HG02943 (cell line): ENCODE measurements at regions not wholly inside any gene's neighbourhood (a gene's known extent, or its start where the extent isn't known, plus 50 kb on each side); places are given as distances from the start of the nearest gene placed in this dataset.
A peak's percentile ranks its signal among the peaks of the same experiment; 100 is the strongest.

Experiments used
- ATAC-seq: cut with Tn5 transposase; IDR thresholded peaks from one replicate; pipeline ENCODE4 v1.9.1; 2021; ENCODE audit warnings: mild to moderate bottlenecking, low read depth, moderate library complexity; ENCODE audit not compliant: unreplicated experiment

GRCh38 chr9:107193251-107193650, 89.8 kb upstream of the RAD23B start:
- ATAC-seq = no peak

DNA sequence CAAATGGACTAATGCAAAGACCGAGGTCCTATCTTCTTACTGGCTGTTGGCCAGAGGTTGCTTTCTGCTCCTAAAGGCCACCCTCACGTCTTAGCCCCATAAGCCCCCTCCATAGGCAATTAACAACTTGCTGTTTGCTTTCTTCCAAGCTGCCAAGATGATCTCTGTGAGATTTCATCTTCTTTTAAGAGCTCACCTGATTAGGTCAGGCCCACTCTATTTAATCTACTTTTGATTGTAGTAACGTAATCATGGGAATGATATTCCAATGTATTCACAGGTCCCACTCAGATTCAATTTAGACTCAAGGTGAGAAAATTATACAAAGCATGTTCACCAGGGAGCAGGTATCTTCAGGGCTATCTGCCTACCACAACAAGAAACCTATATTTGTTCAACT, 84.4 kb upstream of the RAD23B start:
- ATAC-seq = no peak

- no peak for ATAC-seq
Observed at GRCh38 chr9:107208121-107208520, 75.0 kb upstream of the RAD23B start.

DNA sequence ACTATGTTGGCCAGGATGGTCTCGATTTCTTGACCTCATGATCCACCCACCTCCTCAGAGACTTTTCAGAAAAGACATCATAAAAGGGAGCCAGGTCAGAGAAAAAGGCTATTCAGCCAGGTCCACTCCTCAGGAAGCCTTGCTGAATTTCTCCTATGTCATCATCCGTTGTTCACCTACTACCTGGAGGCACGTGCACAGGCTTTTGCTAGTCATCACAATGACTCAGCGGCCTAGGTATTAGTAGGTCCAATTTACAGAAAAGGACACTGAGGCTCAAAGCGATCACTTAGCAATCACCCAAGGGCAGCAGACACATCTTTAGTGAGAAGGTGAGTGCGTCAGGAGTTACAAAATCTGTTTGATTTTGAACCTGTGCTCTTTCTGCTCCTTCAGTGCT, 72.3 kb upstream of the RAD23B start:
- no peak for ATAC-seq

GRCh38 chr9:107211284-107211923, 71.7 kb upstream of the RAD23B start:
- ATAC-seq = no peak

- ATAC-seq = no peak
Observed at GRCh38 chr9:107212613-107213012, 70.5 kb upstream of the RAD23B start.

DNA sequence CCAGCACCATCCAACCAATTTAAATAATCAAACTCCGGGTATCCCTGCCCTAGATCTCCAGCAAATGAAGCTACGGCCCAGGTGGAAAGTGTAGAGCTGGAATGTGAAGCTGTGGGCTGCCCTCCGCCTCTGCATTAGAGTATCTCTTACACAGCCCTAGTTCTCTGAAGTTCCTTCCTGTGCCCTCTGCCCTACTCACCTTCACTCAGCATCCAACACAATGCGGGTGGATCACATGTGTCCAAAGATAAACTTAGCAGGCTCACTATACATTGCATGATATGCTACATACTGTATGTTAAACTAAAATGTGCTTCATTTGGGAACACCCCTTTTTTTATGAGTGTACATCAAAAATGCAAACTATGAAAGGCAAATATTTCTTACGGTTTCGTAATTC, 70.0 kb upstream of the RAD23B start:
- no peak for ATAC-seq

DNA sequence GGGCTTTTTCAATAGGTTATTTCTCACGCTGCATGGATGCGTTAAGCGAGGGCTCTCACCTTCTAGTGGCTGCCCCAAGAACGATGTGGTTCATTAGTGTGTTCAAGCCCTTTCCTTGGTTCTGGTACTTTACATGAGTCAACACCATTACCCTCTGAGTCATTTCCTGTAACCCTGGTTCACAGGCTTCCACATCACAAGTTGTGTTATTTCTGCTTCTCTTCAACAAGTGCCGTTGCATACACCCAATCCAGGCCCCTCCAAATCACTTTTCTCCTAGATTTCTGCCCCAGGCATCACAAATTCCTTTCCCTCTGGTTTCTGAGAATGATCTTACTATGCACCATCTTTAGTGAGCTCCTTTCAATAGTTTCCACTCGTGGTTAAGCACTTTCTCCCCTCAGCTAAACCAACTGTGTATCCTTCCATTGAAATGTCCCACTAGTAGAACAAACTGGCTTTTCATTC, 69.5 kb upstream of the RAD23B start:
- ATAC-seq = no peak

GRCh38 chr9:107214381-107214780, 68.7 kb upstream of the RAD23B start:
- no peak for ATAC-seq

DNA sequence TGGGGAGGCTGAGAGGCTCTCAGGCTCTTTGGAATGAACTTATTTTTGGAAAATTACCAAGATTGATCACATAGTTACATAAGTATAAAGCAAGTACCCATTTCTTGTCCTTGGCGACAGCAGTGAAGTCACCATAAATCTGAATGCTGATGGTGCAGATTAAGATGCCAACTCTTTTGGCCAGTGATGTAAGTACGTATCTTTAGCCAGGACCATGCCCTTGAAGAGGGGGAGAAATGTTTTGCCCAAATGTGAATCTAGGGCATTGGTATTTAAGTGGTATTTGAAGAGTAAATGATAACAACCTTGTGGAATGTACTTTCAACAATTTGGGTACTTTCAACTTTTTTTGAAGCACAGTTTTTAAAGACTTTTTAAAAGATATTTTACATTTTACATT, 68.2 kb upstream of the RAD23B start:
- ATAC-seq = no peak

DNA sequence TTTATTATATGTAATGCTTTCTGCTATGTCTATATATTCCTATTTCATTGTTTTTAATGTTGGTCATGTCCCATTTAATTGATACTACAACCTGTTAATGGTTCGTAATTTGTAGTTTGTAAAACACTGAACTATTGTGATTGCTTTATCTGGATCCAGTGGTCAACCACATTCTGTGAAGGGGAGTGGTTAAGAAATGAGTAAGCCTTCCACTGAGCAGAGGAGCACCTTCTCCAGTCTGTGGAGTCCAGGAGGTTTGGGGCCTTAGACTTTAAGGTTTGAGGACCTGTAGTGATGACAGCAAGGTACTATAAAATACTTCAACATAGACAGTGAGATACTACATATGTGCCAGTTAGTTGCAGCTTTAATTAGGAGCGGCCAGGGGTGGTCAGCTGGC, 67.7 kb upstream of the RAD23B start:
- no peak for ATAC-seq

- ATAC-seq = no peak
Observed at GRCh38 chr9:107216329-107216728, 66.8 kb upstream of the RAD23B start.

- ATAC-seq = peak; percentile 78
Observed at GRCh38 chr9:107218829-107219485, 64.1 kb upstream of the RAD23B start.

DNA sequence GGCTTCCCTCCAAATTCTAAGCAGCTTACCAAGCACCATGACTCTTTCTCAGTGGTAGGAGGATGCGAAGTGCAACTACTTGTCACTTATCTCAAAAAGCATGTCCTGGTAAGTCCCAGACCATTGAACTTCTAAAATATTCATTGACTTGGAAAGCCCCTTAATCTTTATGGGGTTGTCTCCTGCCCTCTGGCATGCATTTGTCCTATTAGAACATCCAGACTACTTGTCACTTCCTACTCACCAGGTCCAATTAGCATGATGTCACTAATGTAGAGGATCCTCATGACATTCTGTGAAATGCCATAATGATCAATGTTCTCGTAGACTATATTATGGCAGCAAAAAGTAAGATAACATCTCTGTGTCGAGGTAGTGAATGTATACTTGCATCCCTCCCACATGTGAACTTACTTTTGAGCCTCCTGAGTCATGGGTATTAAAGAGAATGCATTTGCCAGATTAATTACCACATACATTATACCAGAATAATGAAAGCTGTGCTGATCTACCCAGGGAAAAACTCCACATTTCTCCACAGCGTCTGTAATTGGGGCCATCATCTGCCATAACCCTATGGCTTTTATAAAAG, 63.5 kb upstream of the RAD23B start:
- ATAC-seq = no peak

GRCh38 chr9:107221321-107221720, 61.8 kb upstream of the RAD23B start:
- no peak for ATAC-seq

DNA sequence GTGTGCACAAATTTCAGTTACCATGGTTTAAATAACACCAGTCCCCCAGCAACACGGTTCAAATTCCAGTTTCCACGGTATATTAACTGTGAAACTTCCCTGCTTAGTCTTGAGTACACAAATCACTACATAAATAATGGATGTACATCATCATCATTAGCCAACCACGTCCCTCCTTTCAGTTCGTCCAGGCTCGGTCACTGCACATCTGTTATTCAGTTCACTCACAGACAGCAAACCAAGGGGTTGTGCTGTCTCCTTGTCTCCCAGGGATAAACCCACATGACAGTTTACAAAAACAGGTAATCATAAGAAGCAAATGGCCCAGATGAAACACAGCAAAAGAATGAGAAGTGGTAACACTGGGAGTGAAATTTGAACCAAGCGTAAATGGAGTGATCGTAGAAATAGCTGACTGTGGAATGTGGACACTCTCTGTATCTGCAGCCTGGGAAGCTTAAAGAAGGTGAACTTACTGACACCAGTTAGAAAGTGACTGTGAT, 61.0 kb upstream of the RAD23B start:
- ATAC-seq = no peak

GRCh38 chr9:107223381-107223780, 59.7 kb upstream of the RAD23B start:
- no peak for ATAC-seq

GRCh38 chr9:107224252-107224651, 58.8 kb upstream of the RAD23B start:
- no peak for ATAC-seq

- ATAC-seq = no peak
Observed at GRCh38 chr9:107226421-107226820, 56.7 kb upstream of the RAD23B start.

DNA sequence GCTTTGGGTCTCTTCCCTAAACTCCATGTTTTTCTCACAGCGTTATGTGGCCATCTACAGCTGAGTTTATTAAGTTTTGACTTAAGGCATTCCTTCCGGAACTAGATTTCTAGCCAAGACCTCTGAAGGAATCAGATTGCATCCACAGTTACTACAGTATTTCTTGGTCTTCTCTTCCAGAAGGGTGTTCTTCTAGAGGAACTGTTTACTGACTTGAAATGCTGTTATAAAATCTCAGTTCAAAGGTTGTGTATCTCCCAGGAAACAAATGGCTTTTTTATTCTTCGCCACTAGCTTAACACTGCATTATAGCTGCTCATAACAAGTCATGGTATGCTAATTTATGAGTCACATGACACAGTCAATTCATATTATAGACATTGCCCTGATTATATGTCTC, 55.3 kb upstream of the RAD23B start:
- no peak for ATAC-seq

DNA sequence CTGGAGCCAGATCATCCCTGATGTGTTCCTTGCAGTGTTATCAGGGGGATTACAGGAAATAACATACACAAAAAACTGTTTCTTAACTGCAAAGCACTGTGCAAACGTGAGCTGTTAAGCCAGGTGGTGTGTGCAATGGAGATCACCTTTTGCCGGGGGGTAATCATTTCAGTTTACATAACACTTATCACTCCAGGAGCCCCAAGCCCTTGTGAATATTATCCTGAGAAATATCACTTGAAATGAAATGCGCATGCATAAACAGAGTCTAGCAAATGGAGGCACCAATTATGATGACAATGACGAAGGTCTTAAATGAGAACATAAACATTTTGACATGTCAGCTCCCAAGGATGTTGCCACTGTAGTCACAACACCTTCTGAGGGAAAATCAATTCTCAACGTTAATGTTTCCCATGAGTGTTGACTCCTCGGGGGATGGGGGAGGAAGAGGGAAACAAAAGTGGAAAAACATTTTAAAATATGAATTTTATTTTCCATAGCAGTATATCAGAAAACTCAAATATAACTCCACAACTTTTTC, 54.5 kb upstream of the RAD23B start:
- ATAC-seq = no peak
